ENCODE measurements at regions not wholly inside any gene's neighbourhood (a gene's known extent, or its start where the extent isn't known, plus 50 kb on each side); places are given as distances from the start of the nearest gene placed in this dataset.

DNA sequence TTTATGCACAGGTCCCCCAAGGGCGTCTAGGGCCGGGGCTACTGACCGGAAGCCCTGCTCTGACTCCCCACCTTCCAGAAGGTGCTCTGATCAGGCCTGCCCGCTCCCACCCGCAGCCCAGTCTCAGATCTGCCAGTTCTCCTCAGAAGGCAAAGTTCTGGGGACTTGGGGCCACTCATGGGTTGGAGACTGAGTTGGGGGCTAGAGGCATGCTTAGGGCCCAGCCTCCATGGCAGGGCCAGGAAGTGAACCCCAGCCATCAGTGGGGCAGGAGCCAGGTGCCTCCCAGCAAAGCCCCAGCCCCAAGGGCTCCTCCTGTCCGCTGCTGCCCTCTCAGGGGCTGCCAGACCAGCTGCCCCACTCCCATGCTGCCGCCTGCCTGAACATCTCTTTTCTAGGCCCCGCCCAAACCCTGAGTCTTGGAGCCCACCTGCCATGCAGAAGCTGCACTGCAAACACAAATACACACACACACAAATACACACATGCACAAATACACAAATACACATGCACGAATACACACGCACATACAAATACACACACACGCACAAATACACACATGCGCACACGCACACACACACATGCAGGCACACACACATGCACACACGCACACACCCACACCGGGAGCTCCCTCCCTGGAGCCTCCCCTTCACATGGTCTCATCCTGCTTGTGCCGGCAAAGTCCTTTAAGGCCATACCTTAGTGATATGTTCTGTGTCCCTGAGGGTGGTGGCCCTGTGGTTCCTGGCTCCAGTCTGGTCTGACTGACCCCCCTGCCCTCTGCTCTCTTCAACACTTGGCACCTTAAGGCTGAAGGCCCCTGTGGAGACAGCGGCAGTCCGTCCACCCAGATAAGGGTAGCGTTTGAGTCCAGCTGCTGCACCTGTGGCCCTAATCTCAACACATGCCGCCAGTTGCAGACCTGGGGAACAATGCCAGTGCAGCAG is 59.2 kb upstream of the KLF13 start:
- DNase-seq (ENCODE audit: low read depth in 1 of 2, low spot score in 1 of 2) (no peak), FAIRE-seq (no peak), ATAC-seq (no peak)
- POLR2A ChIA-PET: interaction anchor here (0.6 kb wide), 1 partner anchor 193 kb away, joined by 3 read pairs; no protein-coding TSS in a partner anchor
- CTCF ChIA-PET: interaction anchor here (0.9 to 1.3 kb wide), 4 partner anchors 30 to 221 kb away, joined by 4 to 5 read pairs (median 4); no protein-coding TSS in a partner anchor
- Histone ChIP-seq H3K4me2 (no peak overlapping the region), H3K4me3 (no peak overlapping the region), H3K9me3 (no peaks in the 10 kb centered on the region), H3K4me1 (peaks cover 24% of the 10 kb centered on the region), H3K27ac (no peak overlapping the region)
- 82% methylated on average over 20 of the region's 20 CpGs for WGBS (ENCODE audit: missing lambda C conversion rate)
- TF ChIP-seq CBX8 (IDR thresholded peaks at IDR 0.05) (no peak), RCOR1 (IDR thresholded peaks at IDR 0.05; ENCODE audit: low read depth, low read length) (no peak), EHMT2 (IDR thresholded peaks at IDR 0.05; ENCODE audit: low read depth) (no peak), RARB (CRISPR knock-in tag; IDR thresholded peaks at IDR 0.05) (no peak), CHD4 (IDR thresholded peaks at IDR 0.05; ENCODE audit: borderline replicate concordance) (no peak), JUNB (IDR thresholded peaks at IDR 0.05) (no peak), RAD21 (conservative IDR thresholded peaks at IDR 0.05 in 1 of 2, IDR thresholded peaks at IDR 0.05 in 1 of 2) (no peak)

DNA sequence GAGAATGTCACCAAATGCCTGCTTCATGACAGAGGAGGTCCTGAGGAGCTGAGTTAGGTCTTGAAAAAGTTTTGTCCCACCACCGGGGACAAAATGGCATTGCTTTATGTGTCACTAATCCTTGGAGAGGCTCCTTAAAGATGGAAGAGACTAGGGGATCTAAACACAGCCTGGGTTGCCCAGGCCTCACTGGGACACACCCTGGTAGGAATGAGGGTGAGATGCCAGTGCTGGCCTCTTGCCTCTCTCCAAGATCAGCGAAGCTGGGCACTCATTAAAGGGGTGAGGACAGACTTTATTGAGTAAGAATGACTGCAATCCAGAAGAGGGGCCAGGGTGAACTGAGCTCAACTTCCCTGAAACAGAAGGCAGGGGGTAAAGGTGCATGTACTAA is 58.5 kb upstream of the KLF13 start:
- peaks cover 24% of the 10 kb centered on the region for H3K4me1 ChIP-seq
- H3K27ac ChIP-seq: no peak overlapping the region
- DNase-seq (ENCODE audit: low read depth in 1 of 2, low spot score in 1 of 2): no peak
- no peak for ATAC-seq
- WGBS (ENCODE audit: missing lambda C conversion rate): 40% methylated on average over 2 of the region's 2 CpGs
- ChIA-PET POLR2A (no interaction called here), CTCF (interaction anchor here (0.9 to 1.3 kb wide), 3 partner anchors 30 to 221 kb away, joined by 4 to 5 read pairs (median 5); no protein-coding TSS in a partner anchor)
- H3K4me2 ChIP-seq: no peak overlapping the region
- FAIRE-seq: no peak
- no peaks in the 10 kb centered on the region for H3K9me3 ChIP-seq
- no peak overlapping the region for H3K4me3 ChIP-seq
- TF ChIP-seq RCOR1 (IDR thresholded peaks at IDR 0.05; ENCODE audit: low read depth, low read length) (no peak), FOSL2 (IDR thresholded peaks at IDR 0.05) (no peak), FOSL2 (CRISPR knock-in tag; IDR thresholded peaks at IDR 0.05) (no peak), SMC3 (IDR thresholded peaks at IDR 0.05) (no peak), KDM5A (IDR thresholded peaks at IDR 0.05) (no peak), CBX8 (IDR thresholded peaks at IDR 0.05) (no peak), MAZ (IDR thresholded peaks at IDR 0.05; ENCODE audit: borderline replicate concordance, low read depth, low read length) (no peak), ESRRA (IDR thresholded peaks at IDR 0.05; ENCODE audit: borderline replicate concordance, low read length) (no peak), FOSB (CRISPR knock-in tag; IDR thresholded peaks at IDR 0.05) (no peak), ELK1 (IDR thresholded peaks at IDR 0.05; ENCODE audit: low read depth, low read length) (no peak), ZNF302 (CRISPR knock-in tag; IDR thresholded peaks at IDR 0.05) (no peak), ZSCAN20 (CRISPR knock-in tag; IDR thresholded peaks at IDR 0.05) (no peak), HOXB5 (CRISPR knock-in tag; IDR thresholded peaks at IDR 0.05) (no peak), RARB (CRISPR knock-in tag; IDR thresholded peaks at IDR 0.05) (no peak), HEYL (CRISPR knock-in tag; IDR thresholded peaks at IDR 0.05) (no peak), E2F6 (IDR thresholded peaks at IDR 0.05; ENCODE audit: borderline replicate concordance, low read depth) (no peak), CBX2 (IDR thresholded peaks at IDR 0.05; ENCODE audit: borderline replicate concordance, low read depth) (no peak), EHF (CRISPR knock-in tag; IDR thresholded peaks at IDR 0.05) (no peak)

Data from A549 (cell line).